ENCODE measurements at regions not wholly inside any gene's neighbourhood (a gene's known extent, or its start where the extent isn't known, plus 50 kb on each side); places are given as distances from the start of the nearest gene placed in this dataset.

DNA sequence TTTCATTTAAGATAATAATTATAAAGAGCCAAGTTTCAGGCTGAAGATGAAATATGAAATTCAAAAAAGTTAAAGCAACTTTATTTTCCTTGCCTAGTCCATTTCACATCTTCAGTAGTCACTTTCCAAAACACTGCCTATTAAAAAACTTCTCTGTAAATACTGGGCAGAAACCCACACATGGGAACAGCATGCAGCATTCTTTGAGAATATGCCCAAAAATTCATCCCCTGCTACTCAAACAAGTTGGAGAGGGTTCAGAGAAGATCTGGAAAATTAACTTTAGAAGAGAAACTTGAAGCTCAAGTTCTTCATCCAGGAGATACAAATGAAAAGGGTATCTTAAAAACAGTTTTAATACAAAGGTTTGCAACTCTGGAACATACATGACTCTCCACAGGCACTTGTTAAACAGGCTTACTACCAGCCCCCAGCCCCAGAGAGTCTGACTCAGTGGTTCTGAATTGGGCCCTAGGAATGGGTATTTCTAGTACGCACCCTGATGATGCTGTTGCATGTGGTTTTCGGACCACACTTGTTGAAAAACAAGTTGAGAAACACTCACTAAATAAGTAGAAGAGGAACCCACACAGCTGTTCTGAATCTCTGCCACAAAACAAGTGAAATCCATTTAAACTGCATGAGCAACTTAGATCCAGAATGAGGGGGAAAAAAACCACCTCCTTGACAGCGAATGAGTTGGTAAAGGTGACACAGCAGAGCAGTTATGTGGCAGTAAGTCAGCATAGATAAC, 329.1 kb downstream of the SATB2 start:
- ChIA-PET POLR2A (no interaction called here), CTCF (interaction anchor here (0.6 kb wide), 1 partner anchor 340 kb away, joined by 4 read pairs; no protein-coding TSS in a partner anchor)
- H3K4me3 ChIP-seq (ENCODE audit: low read depth, low read length): no peak overlapping the region
- no peak overlapping the region for H3K27ac ChIP-seq (ENCODE audit: low read depth, low read length)
- DNase-seq (ENCODE audit: low read depth, low spot score): no peak
- no peaks in the 10 kb centered on the region for H3K9me3 ChIP-seq (ENCODE audit: control insufficient read depth, insufficient read depth, low read length)
- H3K27me3 ChIP-seq (ENCODE audit: control insufficient read depth, insufficient read depth, low read length): no peaks in the 10 kb centered on the region
- TF ChIP-seq, protein P1, sequence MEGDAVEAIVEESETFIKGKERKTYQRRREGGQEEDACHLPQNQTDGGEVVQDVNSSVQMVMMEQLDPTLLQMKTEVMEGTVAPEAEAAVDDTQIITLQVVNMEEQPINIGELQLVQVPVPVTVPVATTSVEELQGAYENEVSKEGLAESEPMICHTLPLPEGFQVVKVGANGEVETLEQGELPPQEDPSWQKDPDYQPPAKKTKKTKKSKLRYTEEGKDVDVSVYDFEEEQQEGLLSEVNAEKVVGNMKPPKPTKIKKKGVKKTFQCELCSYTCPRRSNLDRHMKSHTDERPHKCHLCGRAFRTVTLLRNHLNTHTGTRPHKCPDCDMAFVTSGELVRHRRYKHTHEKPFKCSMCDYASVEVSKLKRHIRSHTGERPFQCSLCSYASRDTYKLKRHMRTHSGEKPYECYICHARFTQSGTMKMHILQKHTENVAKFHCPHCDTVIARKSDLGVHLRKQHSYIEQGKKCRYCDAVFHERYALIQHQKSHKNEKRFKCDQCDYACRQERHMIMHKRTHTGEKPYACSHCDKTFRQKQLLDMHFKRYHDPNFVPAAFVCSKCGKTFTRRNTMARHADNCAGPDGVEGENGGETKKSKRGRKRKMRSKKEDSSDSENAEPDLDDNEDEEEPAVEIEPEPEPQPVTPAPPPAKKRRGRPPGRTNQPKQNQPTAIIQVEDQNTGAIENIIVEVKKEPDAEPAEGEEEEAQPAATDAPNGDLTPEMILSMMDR (IDR thresholded peaks at IDR 0.05; ENCODE audit: low read depth, low read length): no peak

DNA sequence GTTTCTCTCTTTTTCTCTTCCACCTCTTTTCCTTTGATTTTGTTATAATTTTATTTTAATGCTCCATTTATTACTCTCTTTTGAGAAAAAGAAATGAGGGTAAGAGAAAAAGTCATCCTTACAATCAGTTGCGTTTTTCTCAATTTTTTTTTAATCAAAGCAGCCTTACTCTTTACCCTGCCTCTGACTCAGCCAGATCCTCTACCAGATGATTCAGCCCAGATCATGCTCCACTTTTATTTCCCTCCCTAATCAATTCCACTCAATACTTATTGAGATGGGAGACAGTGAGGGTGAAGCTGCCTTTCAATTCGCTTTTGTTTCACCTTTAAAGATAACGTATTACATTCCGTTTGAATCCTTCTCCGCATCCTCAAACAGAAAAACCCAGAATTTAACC, 337.9 kb downstream of the SATB2 start:
- POLR2A ChIA-PET: no interaction called here
- CTCF ChIA-PET: no interaction called here
- no peak for DNase-seq (ENCODE audit: low read depth, low spot score)
- Histone ChIP-seq H3K27me3 (ENCODE audit: control insufficient read depth, insufficient read depth, low read length) (no peaks in the 10 kb centered on the region), H3K9me3 (ENCODE audit: control insufficient read depth, insufficient read depth, low read length) (no peaks in the 10 kb centered on the region), H3K27ac (ENCODE audit: low read depth, low read length) (no peak overlapping the region), H3K4me3 (ENCODE audit: low read depth, low read length) (no peak overlapping the region)
- TF ChIP-seq, protein P1 (IDR thresholded peaks at IDR 0.05; ENCODE audit: low read depth, low read length): no peak

DNA sequence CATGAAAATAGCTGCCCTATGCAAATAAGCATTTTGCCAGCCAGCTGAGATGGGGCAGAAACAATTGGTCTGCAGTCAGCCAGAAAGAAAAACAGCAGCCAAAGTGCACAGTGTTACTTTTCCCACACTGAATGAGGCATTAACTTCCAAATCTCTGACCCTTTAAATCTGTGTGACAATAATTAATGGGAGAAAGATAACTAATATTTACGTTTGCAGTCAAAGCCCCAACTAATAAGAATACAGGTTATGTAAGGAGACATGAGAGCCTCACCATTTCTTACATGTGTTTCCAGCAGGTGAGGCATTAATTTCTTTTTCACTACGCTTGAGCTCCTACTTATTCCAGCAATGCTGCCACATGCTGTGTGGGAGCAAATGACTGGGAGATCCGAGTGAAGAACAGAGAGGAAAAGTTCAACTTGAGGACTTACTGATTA, 339.0 kb downstream of the SATB2 start:
- POLR2A ChIA-PET: no interaction called here
- no peak for DNase-seq (ENCODE audit: low read depth, low spot score)
- CTCF ChIA-PET: no interaction called here
- no peaks in the 10 kb centered on the region for H3K27me3 ChIP-seq (ENCODE audit: control insufficient read depth, insufficient read depth, low read length)
- H3K9me3 ChIP-seq (ENCODE audit: control insufficient read depth, insufficient read depth, low read length): no peaks in the 10 kb centered on the region
- TF ChIP-seq, protein P1 (IDR thresholded peaks at IDR 0.05; ENCODE audit: low read depth, low read length): no peak
- H3K4me3 ChIP-seq (ENCODE audit: low read depth, low read length): no peak overlapping the region
- no peak overlapping the region for H3K27ac ChIP-seq (ENCODE audit: low read depth, low read length)

DNA sequence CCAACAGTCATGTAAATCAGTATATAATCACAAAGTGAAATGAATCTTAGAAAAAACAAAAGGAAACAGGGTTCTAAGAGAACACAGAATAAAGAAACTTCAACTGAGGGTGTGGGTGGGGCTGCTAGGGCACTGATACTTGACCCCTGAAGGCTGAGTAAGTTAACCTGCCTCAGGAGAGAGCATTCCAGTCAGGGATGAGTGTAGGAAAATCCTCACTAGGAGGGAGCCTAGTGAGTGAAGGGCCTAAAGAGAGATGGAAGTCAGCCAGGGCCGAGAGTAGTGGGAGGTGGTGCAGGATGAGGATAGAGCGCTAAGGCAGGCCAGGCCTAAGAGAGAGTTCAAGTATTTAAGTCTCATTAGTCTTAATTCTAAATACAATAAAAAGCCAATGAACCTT, 342.6 kb downstream of the SATB2 start:
- DNase-seq (ENCODE audit: low read depth, low spot score): no peak
- POLR2A ChIA-PET: no interaction called here
- Histone ChIP-seq H3K27ac (ENCODE audit: low read depth, low read length) (no peak overlapping the region), H3K9me3 (ENCODE audit: control insufficient read depth, insufficient read depth, low read length) (no peaks in the 10 kb centered on the region), H3K4me3 (ENCODE audit: low read depth, low read length) (no peak overlapping the region), H3K27me3 (ENCODE audit: control insufficient read depth, insufficient read depth, low read length) (no peaks in the 10 kb centered on the region)
- CTCF ChIA-PET: no interaction called here
- TF ChIP-seq, protein P1 (IDR thresholded peaks at IDR 0.05; ENCODE audit: low read depth, low read length): no peak

- H3K9me3 ChIP-seq (ENCODE audit: control insufficient read depth, insufficient read depth, low read length): no peaks in the 10 kb centered on the region
- ChIA-PET POLR2A (no interaction called here), CTCF (no interaction called here)
- no peak overlapping the region for H3K4me3 ChIP-seq (ENCODE audit: low read depth, low read length)
- H3K27ac ChIP-seq (ENCODE audit: low read depth, low read length): no peak overlapping the region
- no peaks in the 10 kb centered on the region for H3K27me3 ChIP-seq (ENCODE audit: control insufficient read depth, insufficient read depth, low read length)
- TF ChIP-seq, protein P1 (IDR thresholded peaks at IDR 0.05; ENCODE audit: low read depth, low read length): no peak
- DNase-seq (ENCODE audit: low read depth, low spot score): no peak
These were observed 344.6 kb downstream of the SATB2 start for GRCh38 chr2:199113111-199113510.

All from AG04450 (cell line).